AML-193 (cell line): ENCODE measurements at regions not wholly inside any gene's neighbourhood (a gene's known extent, or its start where the extent isn't known, plus 50 kb on each side); places are given as distances from the start of the nearest gene placed in this dataset.
"Not testable (repeated sequence)": the region's sequence is repeated elsewhere in the genome, so short reads cannot be mapped to it uniquely, and the experiment has no call there.

ENCODE experiments used
- DNase-seq, 2 experiments: peaks; one replicate each; lab custom pipeline; 2025; lab: John Stamatoyannopoulos, UW

DNA sequence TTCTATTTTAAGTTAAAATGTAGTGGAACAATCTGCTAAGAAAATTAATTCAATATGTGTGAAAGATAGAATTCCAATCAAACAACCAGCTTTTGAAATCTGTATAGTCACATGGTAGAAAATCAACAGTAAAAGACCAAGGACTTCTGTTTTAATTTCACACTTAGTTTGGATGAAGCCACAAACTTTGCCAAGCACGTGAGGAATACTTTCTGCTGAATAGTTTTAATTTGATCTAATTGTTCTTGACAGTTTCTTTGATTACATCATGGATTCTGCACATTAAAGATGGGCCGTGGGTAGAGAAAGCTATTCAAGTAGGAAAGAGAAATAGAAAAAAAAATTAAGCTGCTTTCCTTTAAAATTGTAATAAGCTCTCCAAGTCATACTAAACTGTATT lies 137.9 kb upstream of the FAM241A start:
- no peak for DNase-seq

DNA sequence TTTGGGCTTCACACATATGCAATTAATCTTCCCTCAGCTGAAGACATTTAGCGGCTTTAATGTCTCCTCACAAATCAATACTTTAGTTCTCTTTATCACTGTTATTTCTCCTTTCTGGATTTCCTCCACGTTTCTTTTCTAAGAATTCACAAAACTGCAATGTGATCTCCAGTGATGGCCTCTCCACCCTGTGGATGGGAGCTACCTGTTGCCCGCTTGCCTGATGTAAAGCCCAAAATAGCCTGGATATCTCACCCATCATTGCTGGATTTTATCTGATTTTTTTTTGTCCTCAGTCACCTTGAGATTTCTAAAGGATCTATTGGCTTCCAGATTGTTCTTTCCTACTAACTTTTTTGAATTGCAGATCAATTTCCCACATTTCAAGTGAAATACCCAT lies 129.3 kb upstream of the FAM241A start:
- DNase-seq: no peak

- no peak for DNase-seq
Measured at GRCh38 chr4:112023402-112023950, 121.8 kb upstream of the FAM241A start.

GRCh38 chr4:112026058-112026457 lies 119.2 kb upstream of the FAM241A start:
- no peak for DNase-seq

GRCh38 chr4:112029771-112030171 lies 115.5 kb upstream of the FAM241A start:
- DNase-seq: no peak

- DNase-seq: peak; percentile 52 to 62
Measured at GRCh38 chr4:112031712-112032328, 113.4 kb upstream of the FAM241A start.

- no peak for DNase-seq
Measured at GRCh38 chr4:112036886-112037285, 108.4 kb upstream of the FAM241A start.

DNA sequence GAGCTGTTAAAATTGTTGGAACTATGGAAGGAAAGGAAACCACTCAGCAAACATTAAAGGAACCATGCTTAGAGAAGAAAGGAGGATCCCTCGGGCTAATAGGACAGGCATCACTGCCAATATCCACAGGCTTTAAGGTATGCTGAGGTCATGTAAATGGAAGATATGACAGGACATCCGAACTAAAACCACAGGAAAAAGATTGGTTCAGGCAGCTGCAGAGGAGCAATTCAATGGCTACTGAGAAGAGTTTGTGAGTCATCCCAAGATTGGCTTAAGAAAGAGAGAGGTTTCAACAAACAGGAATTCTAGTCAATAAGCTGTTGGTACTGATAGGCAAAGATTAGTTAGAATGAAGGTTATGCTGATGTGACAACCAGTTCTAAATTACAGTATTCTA lies 106.4 kb upstream of the FAM241A start:
- DNase-seq: no peak

DNA sequence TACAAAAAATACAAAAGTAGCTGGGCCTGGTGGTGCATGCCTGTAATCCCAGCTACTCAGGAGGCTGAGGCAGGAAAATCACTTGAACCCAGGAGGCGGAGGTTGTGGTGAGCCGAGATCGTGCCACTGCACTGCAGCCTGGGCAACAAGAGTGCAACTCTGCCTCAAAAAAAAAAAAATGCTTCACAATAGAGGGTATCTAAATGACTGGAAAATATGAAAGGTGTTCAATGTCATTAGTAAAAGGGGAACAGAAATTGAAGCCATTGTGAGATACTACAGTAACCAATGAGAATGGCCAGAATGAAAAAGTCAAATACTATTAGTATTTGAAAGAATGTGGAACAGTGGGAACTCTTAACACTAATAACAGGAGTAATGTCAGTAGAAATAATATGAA lies 96.1 kb upstream of the FAM241A start:
- DNase-seq: not testable (repeated sequence)

DNA sequence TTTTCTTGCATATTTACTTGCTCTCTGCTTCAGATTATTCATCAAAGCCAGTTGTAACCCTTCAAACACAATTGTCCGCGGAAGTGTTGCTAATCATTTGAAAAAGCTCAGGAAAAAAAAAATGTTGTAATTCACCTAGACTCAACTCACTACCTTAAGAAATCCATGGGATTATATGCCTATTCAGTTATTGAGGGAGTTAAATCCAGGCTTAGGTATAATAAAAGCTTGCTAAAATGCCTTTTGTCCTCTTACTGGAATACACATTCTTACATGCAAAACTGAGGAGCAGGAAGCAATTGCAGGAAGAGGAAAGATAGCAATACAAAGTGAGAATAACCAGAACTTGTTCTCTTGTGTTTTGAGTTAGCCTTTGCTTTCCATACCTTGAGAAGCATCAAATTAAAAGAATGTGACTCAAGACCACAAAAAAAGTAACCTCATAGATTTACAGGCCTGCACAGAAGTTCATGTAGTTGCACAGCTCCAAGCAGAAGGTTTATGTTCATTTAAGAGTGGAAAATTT lies 91.4 kb upstream of the FAM241A start:
- DNase-seq: no peak

DNA sequence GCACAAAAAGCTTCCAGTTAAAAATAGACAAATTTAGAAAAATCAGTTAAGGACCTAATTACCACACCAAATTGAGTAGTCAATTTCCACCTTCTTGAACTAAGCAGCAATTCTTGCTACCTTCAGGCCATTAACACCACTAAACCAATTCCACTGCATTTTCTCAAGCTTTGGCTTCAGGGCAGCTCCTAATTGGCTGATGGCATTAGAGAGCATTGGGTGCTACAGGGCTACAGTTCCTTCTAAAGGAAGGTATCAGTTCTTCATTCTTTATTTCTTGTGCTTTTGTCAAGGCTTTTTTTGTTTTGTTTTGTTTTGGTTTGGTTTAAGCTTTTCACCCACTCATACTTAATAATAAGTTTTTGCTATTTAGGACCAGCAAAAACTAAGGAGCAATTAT lies 90.2 kb upstream of the FAM241A start:
- DNase-seq: no peak

DNA sequence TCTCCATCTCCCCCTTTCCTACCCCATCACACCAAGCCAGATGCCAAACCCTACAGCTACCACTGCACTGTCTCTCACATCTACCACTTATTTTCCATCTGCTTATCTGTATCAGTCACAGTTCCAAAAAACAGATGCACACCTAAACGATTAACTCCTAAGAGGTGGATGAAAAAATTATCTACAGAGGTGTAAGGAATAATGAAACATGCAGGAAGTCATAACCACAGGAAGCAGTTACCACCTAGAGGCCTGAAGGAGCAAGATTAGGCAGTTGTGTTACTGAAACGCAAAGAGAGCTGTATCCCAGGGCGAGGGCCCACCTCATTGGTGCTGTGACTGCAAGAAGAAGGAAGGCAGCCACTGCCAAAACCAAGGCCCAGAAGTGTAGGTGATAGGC lies 87.8 kb upstream of the FAM241A start:
- DNase-seq: no peak

DNA sequence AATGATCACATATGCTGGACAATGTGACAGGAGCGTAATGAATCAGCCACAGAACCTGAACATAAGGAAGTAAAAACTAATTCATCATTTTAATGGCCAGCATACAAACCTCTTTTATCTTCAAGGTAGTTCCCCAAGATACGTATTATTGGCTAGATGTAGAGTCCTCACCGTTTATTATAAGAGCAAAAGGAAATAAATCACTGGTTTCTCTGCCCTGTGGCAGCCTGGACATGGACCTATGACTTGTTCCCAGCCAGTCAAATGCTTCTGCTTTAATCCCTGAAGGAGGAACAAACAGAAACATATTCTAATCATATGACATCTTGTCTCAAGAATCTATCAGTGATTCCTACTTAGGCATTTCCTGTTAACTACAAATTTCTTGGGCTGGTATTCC lies 86.8 kb upstream of the FAM241A start:
- no peak for DNase-seq

DNA sequence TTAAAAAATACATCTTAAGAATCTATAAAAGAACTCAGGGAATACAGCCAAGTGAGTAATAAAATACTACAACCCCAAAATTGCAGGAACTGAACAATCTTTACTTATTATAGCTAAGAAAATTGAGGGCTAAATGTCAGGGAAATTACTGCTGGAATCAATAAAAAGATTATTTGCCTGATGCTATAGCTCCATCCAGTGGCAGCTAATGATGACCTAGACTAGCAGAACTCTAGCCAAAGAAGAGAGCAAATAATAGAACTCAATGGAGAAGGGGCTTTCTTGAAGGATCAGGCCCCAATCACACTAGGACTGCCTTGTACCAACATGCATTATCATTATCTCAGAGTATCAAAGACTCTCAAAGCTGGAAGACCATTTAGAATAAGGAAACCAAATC lies 85.0 kb upstream of the FAM241A start:
- DNase-seq: peak; percentile 21 to 37

DNA sequence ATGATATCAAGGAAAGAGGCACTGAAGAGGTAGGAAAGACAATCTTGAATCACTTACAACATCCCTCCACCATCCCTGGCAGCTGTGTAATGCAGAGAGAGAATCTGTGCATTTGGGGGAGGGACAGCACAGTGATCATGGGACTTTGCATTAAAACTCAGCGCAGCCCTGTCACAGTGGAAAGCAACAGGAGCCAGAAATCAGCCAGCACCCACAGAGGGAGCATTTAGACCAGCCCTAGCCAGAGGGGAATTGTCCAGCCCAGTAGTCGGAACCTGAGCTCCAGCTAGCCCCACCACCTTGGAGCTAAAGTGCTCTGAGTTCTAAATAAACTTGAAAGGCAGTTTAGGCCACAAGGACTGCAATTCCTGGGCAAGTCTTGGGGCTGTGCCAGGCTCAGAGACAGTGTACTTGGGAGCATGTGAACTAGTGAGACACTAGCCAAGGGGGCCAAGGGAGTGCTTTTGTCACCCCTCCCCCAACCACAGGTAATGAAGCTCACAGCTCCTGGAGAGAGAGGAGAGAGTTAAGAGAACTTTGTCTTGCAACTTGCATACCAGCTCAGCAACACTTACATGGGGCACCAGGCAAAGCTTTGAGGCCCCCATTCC lies 83.9 kb upstream of the FAM241A start:
- DNase-seq: no peak

GRCh38 chr4:112063260-112063659 lies 82.0 kb upstream of the FAM241A start:
- peak in 1 of 2 experiments; percentile 4 for DNase-seq

GRCh38 chr4:112069110-112069509 lies 76.1 kb upstream of the FAM241A start:
- DNase-seq: no peak

GRCh38 chr4:112073181-112073580 lies 72.1 kb upstream of the FAM241A start:
- DNase-seq: no peak

GRCh38 chr4:112075129-112075753 lies 70.0 kb upstream of the FAM241A start:
- DNase-seq: peak; percentile 52 to 56

DNA sequence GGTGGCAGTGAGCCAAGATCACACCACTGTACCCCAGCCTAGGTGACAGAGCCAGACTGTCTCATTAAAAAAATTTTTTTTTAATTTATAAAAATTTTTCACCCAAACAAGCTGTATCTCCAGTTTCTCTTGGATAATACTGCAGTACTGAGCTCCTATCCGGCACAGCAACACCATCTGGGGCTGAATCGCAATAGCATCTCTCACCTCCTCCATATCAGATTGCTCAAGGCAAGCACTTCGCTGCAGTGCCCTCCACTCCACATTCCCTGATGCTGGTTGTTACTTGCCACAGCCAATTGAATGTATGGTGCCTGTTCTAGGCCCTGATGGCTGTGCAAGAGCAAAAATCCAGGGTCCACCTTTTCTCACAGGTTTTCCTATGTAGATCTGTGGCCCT lies 69.3 kb upstream of the FAM241A start:
- no peak for DNase-seq

- DNase-seq: no peak
Measured at GRCh38 chr4:112076919-112077608, 68.2 kb upstream of the FAM241A start.

- DNase-seq: no peak
Measured at GRCh38 chr4:112077743-112078142, 67.5 kb upstream of the FAM241A start.
